RWPE2 (cell line): ENCODE measurements at regions not wholly inside any gene's neighbourhood (a gene's known extent, or its start where the extent isn't known, plus 50 kb on each side); places are given as distances from the start of the nearest gene placed in this dataset.

Experiments used
- ATAC-seq: fragments of 200-7000 bp; cut with Tn5 transposase; 3 replicates; pipeline ENCODE4 v1.9.1; 2021; ENCODE audit warnings: low read depth
- DNase-seq: peaks from one replicate; pipeline ENCODE4 v3.0.0-alpha.2; 2020; ENCODE audit warnings: low spot score
- H3K27ac ChIP-seq: fragments of 450-650 bp; 2 replicates; pipeline ENCODE4 v1.5.1; 2017; ENCODE audit warnings: mild to moderate bottlenecking; ENCODE audit not compliant: poor library complexity, severe bottlenecking
- H3K27me3 ChIP-seq: fragments of 250-450 bp; sonication (Bioruptor Pico); 2 replicates; pipeline ENCODE4 v1.5.1; 2021; ENCODE audit warnings: mild to moderate bottlenecking, moderate library complexity; ENCODE audit not compliant: insufficient read depth, poor library complexity, severe bottlenecking
- H3K36me3 ChIP-seq: fragments of 250-450 bp; sonication (Bioruptor Pico); 2 replicates; pipeline ENCODE4 v1.5.1; 2020; ENCODE audit warnings: low read depth, mild to moderate bottlenecking, moderate library complexity
- H3K4me1 ChIP-seq: fragments of 250-450 bp; sonication (Bioruptor Pico); 2 replicates; pipeline ENCODE4 v1.5.1; 2021; ENCODE audit warnings: mild to moderate bottlenecking, moderate library complexity; ENCODE audit not compliant: insufficient read depth, poor library complexity, severe bottlenecking
- H3K4me3 ChIP-seq: fragments of 250-450 bp; sonication (Bioruptor Pico); 2 replicates; pipeline ENCODE4 v1.5.1; 2021; ENCODE audit warnings: mild to moderate bottlenecking, moderate library complexity; ENCODE audit not compliant: severe bottlenecking
- H3K9me3 ChIP-seq: fragments of 250-450 bp; sonication (Bioruptor Pico); 2 replicates; pipeline ENCODE4 v1.5.1; 2021; ENCODE audit warnings: mild to moderate bottlenecking, moderate library complexity; ENCODE audit not compliant: severe bottlenecking
- CTCF ChIP-seq: fragments of 450-650 bp; IDR thresholded peaks from one replicate; pipeline ENCODE4 v1.5.1; 2017; ENCODE audit warnings: mild to moderate bottlenecking, moderate library complexity; ENCODE audit not compliant: poor library complexity, severe bottlenecking

GRCh38 chr7:136726460-136726859, 142.0 kb upstream of the CHRM2 start:
- TF ChIP-seq CTCF: no peak
- peaks cover 4% of the 10 kb centered on the region for H3K27me3 ChIP-seq
- ATAC-seq: no peak
- no peak for DNase-seq
- H3K27ac ChIP-seq: no peak overlapping the region
- H3K9me3 ChIP-seq: no peaks in the 10 kb centered on the region
- H3K36me3 ChIP-seq: no peaks in the 10 kb centered on the region
- no peak overlapping the region for H3K4me3 ChIP-seq
- no peaks in the 10 kb centered on the region for H3K4me1 ChIP-seq

- ATAC-seq (no peak), DNase-seq (no peak)
- TF ChIP-seq CTCF: no peak
- H3K36me3 ChIP-seq: no peaks in the 10 kb centered on the region
- H3K27me3 ChIP-seq: peaks cover 4% of the 10 kb centered on the region
- H3K27ac ChIP-seq: no peak overlapping the region
- H3K9me3 ChIP-seq: no peaks in the 10 kb centered on the region
- H3K4me3 ChIP-seq: no peak overlapping the region
- no peaks in the 10 kb centered on the region for H3K4me1 ChIP-seq
These were observed 150.4 kb upstream of the CHRM2 start for GRCh38 chr7:136717910-136718557.

- H3K27me3 ChIP-seq: peaks cover under 1% of the 10 kb centered on the region
- H3K27ac ChIP-seq: no peak overlapping the region
- ATAC-seq (no peak), DNase-seq (no peak)
- H3K36me3 ChIP-seq: no peaks in the 10 kb centered on the region
- TF ChIP-seq CTCF: no peak
- H3K4me1 ChIP-seq: no peaks in the 10 kb centered on the region
- H3K9me3 ChIP-seq: no peaks in the 10 kb centered on the region
- no peak overlapping the region for H3K4me3 ChIP-seq
These were observed 154.4 kb upstream of the CHRM2 start for GRCh38 chr7:136714062-136714461.

GRCh38 chr7:136710751-136711150, 157.7 kb upstream of the CHRM2 start:
- no peak for DNase-seq
- Histone ChIP-seq H3K4me1 (no peaks in the 10 kb centered on the region), H3K4me3 (no peak overlapping the region), H3K9me3 (no peaks in the 10 kb centered on the region), H3K36me3 (no peaks in the 10 kb centered on the region), H3K27ac (no peak overlapping the region), H3K27me3 (no peaks in the 10 kb centered on the region)
- no peak for ATAC-seq
- TF ChIP-seq CTCF: no peak

- Histone ChIP-seq H3K9me3 (no peaks in the 10 kb centered on the region), H3K36me3 (no peaks in the 10 kb centered on the region), H3K27me3 (no peaks in the 10 kb centered on the region), H3K4me1 (no peaks in the 10 kb centered on the region), H3K4me3 (no peak overlapping the region), H3K27ac (no peak overlapping the region)
- no peak for TF ChIP-seq CTCF
- ATAC-seq: no peak
- no peak for DNase-seq
These were observed 158.6 kb upstream of the CHRM2 start for GRCh38 chr7:136709876-136710275.
